WTC11 (cell line): ENCODE measurements at regions not wholly inside any gene's neighbourhood (a gene's known extent, or its start where the extent isn't known, plus 50 kb on each side); places are given as distances from the start of the nearest gene placed in this dataset.

Experiments
- ATAC-seq: fragments of 200-7000 bp; cut with Tn5 transposase; 2 replicates; pipeline ENCODE4 v1.10.0; 2021; ENCODE audit warnings: mild to moderate bottlenecking, moderate library complexity
- CTCF ChIA-PET: fragments of 300-600 bp; sonication (Branson Sonifier 250); formaldehyde crosslinking; loops from one replicate; lab custom pipeline; 2021; ENCODE audit warnings: antibody characterized with exemption; lab: Charles Lee
- POLR2A ChIA-PET: fragments of 350-600 bp; sonication (Branson Sonifier 250); formaldehyde crosslinking; loops from one replicate; lab custom pipeline; 2021; ENCODE audit warnings: antibody characterized with exemption; lab: Charles Lee
- DNase-seq: peaks from one replicate; pipeline ENCODE4 v3.0.0; 2021; ENCODE audit warnings: low spot score
- H3K27ac Mint-ChIP-seq: 2 replicates; pipeline ENCODE4 v1.8.0; 2021; ENCODE audit warnings: mixed read lengths
- H3K27me3 Mint-ChIP-seq: 2 replicates; pipeline ENCODE4 v1.8.0; 2021; ENCODE audit warnings: low read depth, mild to moderate bottlenecking, moderate library complexity, mixed read lengths
- H3K36me3 Mint-ChIP-seq: 2 replicates; pipeline ENCODE4 v1.8.0; 2021; ENCODE audit warnings: mixed read lengths
- H3K4me1 Mint-ChIP-seq: 2 replicates; pipeline ENCODE4 v1.8.0; 2022; ENCODE audit warnings: mixed read lengths
- H3K4me3 Mint-ChIP-seq: 2 replicates; pipeline ENCODE4 v1.8.0; 2021; ENCODE audit warnings: mild to moderate bottlenecking, moderate library complexity, mixed read lengths
- H3K9me3 Mint-ChIP-seq: 2 replicates; pipeline ENCODE4 v1.8.0; 2021; ENCODE audit warnings: mixed read lengths
- ATF1 ChIP-seq: sonication (generic); formaldehyde crosslinking; IDR thresholded peaks from 2 replicates; pipeline ENCODE4 v1.8.1; 2023; ENCODE audit warnings: mild to moderate bottlenecking, moderate library complexity, missing genetic modification reagents
- CBFB ChIP-seq: sonication (generic); formaldehyde crosslinking; IDR thresholded peaks from 2 replicates; pipeline ENCODE4 v1.8.1; 2022; ENCODE audit warnings: mild to moderate bottlenecking, low read depth, missing genetic modification reagents
- EMX1 ChIP-seq: fragments of 250-450 bp; sonication (Bioruptor Pico); IDR thresholded peaks from 2 replicates; pipeline ENCODE4 v1.8.0; 2021; ENCODE audit warnings: mild to moderate bottlenecking
- ETV6 ChIP-seq: sonication (generic); formaldehyde crosslinking; IDR thresholded peaks from 2 replicates; pipeline ENCODE4 v1.8.1; 2022; ENCODE audit warnings: mild to moderate bottlenecking, missing genetic modification reagents
- IRF2 ChIP-seq: sonication (generic); formaldehyde crosslinking; IDR thresholded peaks from 2 replicates; pipeline ENCODE4 v1.8.0; 2022; ENCODE audit warnings: low read depth, missing genetic modification reagents, borderline replicate concordance
- JUN ChIP-seq: sonication (generic); formaldehyde crosslinking; IDR thresholded peaks from 2 replicates; pipeline ENCODE4 v1.8.0; 2023; ENCODE audit warnings: mild to moderate bottlenecking, missing genetic modification reagents
- KAT7 ChIP-seq: sonication (generic); formaldehyde crosslinking; IDR thresholded peaks from 2 replicates; pipeline ENCODE4 v1.8.1; 2023; ENCODE audit warnings: missing genetic modification reagents, mild to moderate bottlenecking, borderline replicate concordance
- NR2C2 ChIP-seq: sonication (generic); formaldehyde crosslinking; IDR thresholded peaks from 2 replicates; pipeline ENCODE4 v1.8.0; 2022; ENCODE audit warnings: mild to moderate bottlenecking, missing genetic modification reagents
- SMAD4 ChIP-seq: sonication (generic); formaldehyde crosslinking; IDR thresholded peaks from 2 replicates; pipeline ENCODE4 v1.8.0; 2022; ENCODE audit warnings: mild to moderate bottlenecking, missing genetic modification reagents
- TEAD1 ChIP-seq: sonication (generic); formaldehyde crosslinking; IDR thresholded peaks from 2 replicates; pipeline ENCODE4 v1.8.0; 2022; ENCODE audit warnings: mild to moderate bottlenecking, missing genetic modification reagents
- TEAD4 ChIP-seq: sonication (generic); formaldehyde crosslinking; IDR thresholded peaks from 2 replicates; pipeline ENCODE4 v1.8.0; 2022; ENCODE audit warnings: mild to moderate bottlenecking, missing genetic modification reagents
- ZNF219 ChIP-seq: sonication (generic); formaldehyde crosslinking; IDR thresholded peaks from 2 replicates; pipeline ENCODE4 v1.8.0; 2023; ENCODE audit warnings: missing genetic modification reagents, mild to moderate bottlenecking, borderline replicate concordance
- ZNF263 ChIP-seq: sonication (generic); formaldehyde crosslinking; IDR thresholded peaks from 2 replicates; pipeline ENCODE4 v1.8.1; 2022; ENCODE audit warnings: low read depth, mild to moderate bottlenecking, moderate library complexity, missing genetic modification reagents
- ZNF281 ChIP-seq: sonication (generic); formaldehyde crosslinking; IDR thresholded peaks from 2 replicates; pipeline ENCODE4 v1.8.0; 2023; ENCODE audit warnings: mild to moderate bottlenecking, missing genetic modification reagents
- TF ChIP-seq, protein P1 (sequence below): fragments of 250-450 bp; sonication (Bioruptor Pico); IDR thresholded peaks from 2 replicates; pipeline ENCODE4 v1.9.0; 2021; ENCODE audit warnings: mild to moderate bottlenecking
- TF ChIP-seq, protein P2 (sequence below): sonication (generic); formaldehyde crosslinking; IDR thresholded peaks from 2 replicates; pipeline ENCODE4 v1.8.1; 2022; ENCODE audit warnings: missing genetic modification reagents, borderline replicate concordance
- TF ChIP-seq, protein P3 (sequence below): sonication (generic); formaldehyde crosslinking; IDR thresholded peaks from 2 replicates; pipeline ENCODE4 v1.8.1; 2023; ENCODE audit warnings: mild to moderate bottlenecking, missing genetic modification reagents, borderline replicate concordance
- TF ChIP-seq, protein P4 (sequence below): sonication (generic); formaldehyde crosslinking; IDR thresholded peaks from 2 replicates; pipeline ENCODE4 v1.8.1; 2022; ENCODE audit warnings: mild to moderate bottlenecking, moderate library complexity, missing genetic modification reagents

DNA sequence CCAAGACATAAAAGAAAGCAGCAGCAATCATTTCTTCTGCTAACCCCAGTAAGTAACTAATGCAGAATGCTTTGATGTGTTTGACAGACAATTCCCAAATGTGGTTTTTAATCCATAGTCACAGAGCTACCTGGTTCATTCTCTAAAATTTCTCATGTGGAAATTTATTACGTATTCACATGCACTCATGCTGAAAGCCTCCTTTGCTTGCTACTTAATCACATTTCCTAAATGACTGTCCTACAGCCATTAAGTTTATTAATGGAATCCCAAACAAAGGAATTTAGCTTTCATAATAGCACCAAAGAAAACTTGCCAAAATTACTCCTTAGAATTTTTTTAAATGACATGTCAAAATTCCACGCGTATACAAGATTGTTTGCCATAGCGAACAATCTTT lies 68.6 kb upstream of the MCHR2 start (continued):
- TF ChIP-seq, protein P1, sequence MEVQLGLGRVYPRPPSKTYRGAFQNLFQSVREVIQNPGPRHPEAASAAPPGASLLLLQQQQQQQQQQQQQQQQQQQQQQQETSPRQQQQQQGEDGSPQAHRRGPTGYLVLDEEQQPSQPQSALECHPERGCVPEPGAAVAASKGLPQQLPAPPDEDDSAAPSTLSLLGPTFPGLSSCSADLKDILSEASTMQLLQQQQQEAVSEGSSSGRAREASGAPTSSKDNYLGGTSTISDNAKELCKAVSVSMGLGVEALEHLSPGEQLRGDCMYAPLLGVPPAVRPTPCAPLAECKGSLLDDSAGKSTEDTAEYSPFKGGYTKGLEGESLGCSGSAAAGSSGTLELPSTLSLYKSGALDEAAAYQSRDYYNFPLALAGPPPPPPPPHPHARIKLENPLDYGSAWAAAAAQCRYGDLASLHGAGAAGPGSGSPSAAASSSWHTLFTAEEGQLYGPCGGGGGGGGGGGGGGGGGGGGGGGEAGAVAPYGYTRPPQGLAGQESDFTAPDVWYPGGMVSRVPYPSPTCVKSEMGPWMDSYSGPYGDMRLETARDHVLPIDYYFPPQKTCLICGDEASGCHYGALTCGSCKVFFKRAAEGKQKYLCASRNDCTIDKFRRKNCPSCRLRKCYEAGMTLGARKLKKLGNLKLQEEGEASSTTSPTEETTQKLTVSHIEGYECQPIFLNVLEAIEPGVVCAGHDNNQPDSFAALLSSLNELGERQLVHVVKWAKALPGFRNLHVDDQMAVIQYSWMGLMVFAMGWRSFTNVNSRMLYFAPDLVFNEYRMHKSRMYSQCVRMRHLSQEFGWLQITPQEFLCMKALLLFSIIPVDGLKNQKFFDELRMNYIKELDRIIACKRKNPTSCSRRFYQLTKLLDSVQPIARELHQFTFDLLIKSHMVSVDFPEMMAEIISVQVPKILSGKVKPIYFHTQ (CRISPR knock-in tag): no peak
- TF ChIP-seq KAT7 (CRISPR knock-in tag) (no peak), EMX1 (CRISPR knock-in tag) (no peak), JUN (CRISPR knock-in tag) (no peak), IRF2 (CRISPR knock-in tag) (no peak)

- TF ChIP-seq, protein P2, sequence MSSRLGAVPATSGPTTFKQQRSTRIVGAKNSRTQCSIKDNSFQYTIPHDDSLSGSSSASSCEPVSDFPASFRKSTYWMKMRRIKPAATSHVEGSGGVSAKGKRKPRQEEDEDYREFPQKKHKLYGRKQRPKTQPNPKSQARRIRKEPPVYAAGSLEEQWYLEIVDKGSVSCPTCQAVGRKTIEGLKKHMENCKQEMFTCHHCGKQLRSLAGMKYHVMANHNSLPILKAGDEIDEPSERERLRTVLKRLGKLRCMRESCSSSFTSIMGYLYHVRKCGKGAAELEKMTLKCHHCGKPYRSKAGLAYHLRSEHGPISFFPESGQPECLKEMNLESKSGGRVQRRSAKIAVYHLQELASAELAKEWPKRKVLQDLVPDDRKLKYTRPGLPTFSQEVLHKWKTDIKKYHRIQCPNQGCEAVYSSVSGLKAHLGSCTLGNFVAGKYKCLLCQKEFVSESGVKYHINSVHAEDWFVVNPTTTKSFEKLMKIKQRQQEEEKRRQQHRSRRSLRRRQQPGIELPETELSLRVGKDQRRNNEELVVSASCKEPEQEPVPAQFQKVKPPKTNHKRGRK: no peak
- no peak for TF ChIP-seq TEAD4 (CRISPR knock-in tag)
- no peak for TF ChIP-seq ATF1 (CRISPR knock-in tag)
- TF ChIP-seq ZNF219: no peak
- ATAC-seq (no peak), DNase-seq (no peak)
- ChIA-PET CTCF (no interaction called here), POLR2A (no interaction called here)
- H3K4me1 Mint-ChIP-seq: no peaks in the 10 kb centered on the region
- H3K4me3 Mint-ChIP-seq: no peak overlapping the region
- H3K27me3 Mint-ChIP-seq: no peaks in the 10 kb centered on the region
- H3K36me3 Mint-ChIP-seq: no peaks in the 10 kb centered on the region
- H3K9me3 Mint-ChIP-seq: no peaks in the 10 kb centered on the region
- H3K27ac Mint-ChIP-seq: no peak overlapping the region
These were observed 63.9 kb upstream of the MCHR2 start for GRCh38 chr6:100057941-100058340.

DNA sequence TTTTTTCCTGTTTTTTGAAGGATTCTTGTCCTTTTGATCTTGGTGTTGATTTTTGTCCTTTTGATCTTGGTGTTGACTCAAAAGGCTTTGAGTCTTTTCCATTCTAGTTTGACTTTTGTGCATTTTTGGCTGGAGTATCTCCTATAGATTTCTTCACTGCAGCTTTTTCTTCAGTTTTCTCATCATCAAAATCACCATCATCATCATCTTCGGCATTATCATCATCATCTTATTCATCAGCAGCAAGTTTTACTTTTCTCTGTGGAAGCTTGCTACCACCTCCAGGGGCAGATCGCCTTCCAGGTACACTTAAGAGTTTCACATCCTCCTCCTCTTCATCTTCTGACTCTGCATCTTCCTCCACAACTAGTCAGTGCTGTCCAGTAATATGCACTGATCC lies 56.5 kb upstream of the MCHR2 start:
- ChIA-PET POLR2A (no interaction called here), CTCF (no interaction called here)
- no peaks in the 10 kb centered on the region for H3K27me3 Mint-ChIP-seq
- DNase-seq (no peak), ATAC-seq (no peak)
- H3K4me3 Mint-ChIP-seq: no peak overlapping the region
- no peaks in the 10 kb centered on the region for H3K9me3 Mint-ChIP-seq
- H3K4me1 Mint-ChIP-seq: 0 out of 2 replicates have a peak, but pooled peaks cover 4% of the 10 kb centered on the region
- H3K36me3 Mint-ChIP-seq: no peaks in the 10 kb centered on the region
- no peak overlapping the region for H3K27ac Mint-ChIP-seq
- TF ChIP-seq, protein P2: no peak
- TF ChIP-seq ZNF219 (no peak), ZNF281 (CRISPR knock-in tag) (no peak), SMAD4 (no peak), ETV6 (CRISPR knock-in tag) (no peak), ZNF263 (CRISPR knock-in tag) (no peak), CBFB (CRISPR knock-in tag) (no peak), NR2C2 (CRISPR knock-in tag) (no peak), TEAD1 (CRISPR knock-in tag) (no peak)
- TF ChIP-seq, protein P3, sequence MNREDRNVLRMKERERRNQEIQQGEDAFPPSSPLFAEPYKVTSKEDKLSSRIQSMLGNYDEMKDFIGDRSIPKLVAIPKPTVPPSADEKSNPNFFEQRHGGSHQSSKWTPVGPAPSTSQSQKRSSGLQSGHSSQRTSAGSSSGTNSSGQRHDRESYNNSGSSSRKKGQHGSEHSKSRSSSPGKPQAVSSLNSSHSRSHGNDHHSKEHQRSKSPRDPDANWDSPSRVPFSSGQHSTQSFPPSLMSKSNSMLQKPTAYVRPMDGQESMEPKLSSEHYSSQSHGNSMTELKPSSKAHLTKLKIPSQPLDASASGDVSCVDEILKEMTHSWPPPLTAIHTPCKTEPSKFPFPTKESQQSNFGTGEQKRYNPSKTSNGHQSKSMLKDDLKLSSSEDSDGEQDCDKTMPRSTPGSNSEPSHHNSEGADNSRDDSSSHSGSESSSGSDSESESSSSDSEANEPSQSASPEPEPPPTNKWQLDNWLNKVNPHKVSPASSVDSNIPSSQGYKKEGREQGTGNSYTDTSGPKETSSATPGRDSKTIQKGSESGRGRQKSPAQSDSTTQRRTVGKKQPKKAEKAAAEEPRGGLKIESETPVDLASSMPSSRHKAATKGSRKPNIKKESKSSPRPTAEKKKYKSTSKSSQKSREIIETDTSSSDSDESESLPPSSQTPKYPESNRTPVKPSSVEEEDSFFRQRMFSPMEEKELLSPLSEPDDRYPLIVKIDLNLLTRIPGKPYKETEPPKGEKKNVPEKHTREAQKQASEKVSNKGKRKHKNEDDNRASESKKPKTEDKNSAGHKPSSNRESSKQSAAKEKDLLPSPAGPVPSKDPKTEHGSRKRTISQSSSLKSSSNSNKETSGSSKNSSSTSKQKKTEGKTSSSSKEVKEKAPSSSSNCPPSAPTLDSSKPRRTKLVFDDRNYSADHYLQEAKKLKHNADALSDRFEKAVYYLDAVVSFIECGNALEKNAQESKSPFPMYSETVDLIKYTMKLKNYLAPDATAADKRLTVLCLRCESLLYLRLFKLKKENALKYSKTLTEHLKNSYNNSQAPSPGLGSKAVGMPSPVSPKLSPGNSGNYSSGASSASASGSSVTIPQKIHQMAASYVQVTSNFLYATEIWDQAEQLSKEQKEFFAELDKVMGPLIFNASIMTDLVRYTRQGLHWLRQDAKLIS: no peak
- TF ChIP-seq, protein P4, sequence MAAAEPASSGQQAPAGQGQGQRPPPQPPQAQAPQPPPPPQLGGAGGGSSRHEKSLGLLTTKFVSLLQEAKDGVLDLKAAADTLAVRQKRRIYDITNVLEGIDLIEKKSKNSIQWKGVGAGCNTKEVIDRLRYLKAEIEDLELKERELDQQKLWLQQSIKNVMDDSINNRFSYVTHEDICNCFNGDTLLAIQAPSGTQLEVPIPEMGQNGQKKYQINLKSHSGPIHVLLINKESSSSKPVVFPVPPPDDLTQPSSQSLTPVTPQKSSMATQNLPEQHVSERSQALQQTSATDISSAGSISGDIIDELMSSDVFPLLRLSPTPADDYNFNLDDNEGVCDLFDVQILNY (CRISPR knock-in tag): no peak
